SK-N-SH (cell line): ENCODE measurements at regions not wholly inside any gene's neighbourhood (a gene's known extent, or its start where the extent isn't known, plus 50 kb on each side); places are given as distances from the start of the nearest gene placed in this dataset.

Experiments used
- EZH2phosphoT487 ChIP-seq: fragments of 200-600 bp; sonication (generic); IDR thresholded peaks from 2 replicates; pipeline ENCODE4 v1.6.1; 2017; ENCODE audit warnings: low read depth, mixed run types, mild to moderate bottlenecking, antibody characterized with exemption, moderate library complexity, borderline replicate concordance
- GATA2 ChIP-seq: sonication (generic); formaldehyde crosslinking; IDR thresholded peaks from 2 replicates; pipeline ENCODE4 v1.5.0; 2020; ENCODE audit warnings: mild to moderate bottlenecking, missing genetic modification reagents
- NFIC ChIP-seq: IDR thresholded peaks from 2 replicates; pipeline ENCODE4 v1.4.0; 2012; ENCODE audit warnings: borderline replicate concordance
- TAF1 ChIP-seq: IDR thresholded peaks from 2 replicates; pipeline ENCODE4 v1.6.1; 2012; ENCODE audit warnings: low read depth, mild to moderate bottlenecking, low read length, moderate library complexity, borderline replicate concordance
- TF ChIP-seq, protein P1 (sequence below): fragments of 200-600 bp; sonication (generic); IDR thresholded peaks from 2 replicates; pipeline ENCODE4 v1.6.1; 2017; ENCODE audit warnings: antibody characterized with exemption, mild to moderate bottlenecking, moderate library complexity
- TF ChIP-seq, protein P2 (sequence below): IDR thresholded peaks from 2 replicates; pipeline ENCODE4; 2012
- TF ChIP-seq, protein P3 (sequence below): IDR thresholded peaks from 2 replicates; pipeline ENCODE4 v1.4.0; 2012; ENCODE audit warnings: low read depth

DNA sequence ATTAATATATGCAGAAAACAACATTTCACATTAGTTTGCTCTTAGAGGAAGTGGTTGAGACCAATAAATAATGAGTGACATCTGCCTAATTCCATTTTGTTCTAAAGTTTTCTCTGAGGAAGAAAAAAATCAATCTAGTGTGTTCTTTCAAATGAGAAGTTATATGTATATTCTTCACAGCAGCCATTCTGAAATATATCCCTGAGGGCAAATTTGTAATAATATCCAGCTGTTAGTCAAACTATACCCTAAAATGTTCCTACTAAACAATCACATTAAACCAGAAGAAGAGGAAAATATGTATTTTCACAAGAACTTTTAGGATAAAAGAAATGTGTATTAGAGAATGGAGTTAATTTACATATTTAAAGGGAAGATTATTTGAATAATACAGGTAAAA lies 375.1 kb upstream of the CDH19 start:
- TF ChIP-seq, protein P1, sequence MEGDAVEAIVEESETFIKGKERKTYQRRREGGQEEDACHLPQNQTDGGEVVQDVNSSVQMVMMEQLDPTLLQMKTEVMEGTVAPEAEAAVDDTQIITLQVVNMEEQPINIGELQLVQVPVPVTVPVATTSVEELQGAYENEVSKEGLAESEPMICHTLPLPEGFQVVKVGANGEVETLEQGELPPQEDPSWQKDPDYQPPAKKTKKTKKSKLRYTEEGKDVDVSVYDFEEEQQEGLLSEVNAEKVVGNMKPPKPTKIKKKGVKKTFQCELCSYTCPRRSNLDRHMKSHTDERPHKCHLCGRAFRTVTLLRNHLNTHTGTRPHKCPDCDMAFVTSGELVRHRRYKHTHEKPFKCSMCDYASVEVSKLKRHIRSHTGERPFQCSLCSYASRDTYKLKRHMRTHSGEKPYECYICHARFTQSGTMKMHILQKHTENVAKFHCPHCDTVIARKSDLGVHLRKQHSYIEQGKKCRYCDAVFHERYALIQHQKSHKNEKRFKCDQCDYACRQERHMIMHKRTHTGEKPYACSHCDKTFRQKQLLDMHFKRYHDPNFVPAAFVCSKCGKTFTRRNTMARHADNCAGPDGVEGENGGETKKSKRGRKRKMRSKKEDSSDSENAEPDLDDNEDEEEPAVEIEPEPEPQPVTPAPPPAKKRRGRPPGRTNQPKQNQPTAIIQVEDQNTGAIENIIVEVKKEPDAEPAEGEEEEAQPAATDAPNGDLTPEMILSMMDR = no peak
- TF ChIP-seq TAF1 (no peak), NFIC (no peak), GATA2 (no peak), EZH2phosphoT487 (no peak)
- TF ChIP-seq, protein P2, sequence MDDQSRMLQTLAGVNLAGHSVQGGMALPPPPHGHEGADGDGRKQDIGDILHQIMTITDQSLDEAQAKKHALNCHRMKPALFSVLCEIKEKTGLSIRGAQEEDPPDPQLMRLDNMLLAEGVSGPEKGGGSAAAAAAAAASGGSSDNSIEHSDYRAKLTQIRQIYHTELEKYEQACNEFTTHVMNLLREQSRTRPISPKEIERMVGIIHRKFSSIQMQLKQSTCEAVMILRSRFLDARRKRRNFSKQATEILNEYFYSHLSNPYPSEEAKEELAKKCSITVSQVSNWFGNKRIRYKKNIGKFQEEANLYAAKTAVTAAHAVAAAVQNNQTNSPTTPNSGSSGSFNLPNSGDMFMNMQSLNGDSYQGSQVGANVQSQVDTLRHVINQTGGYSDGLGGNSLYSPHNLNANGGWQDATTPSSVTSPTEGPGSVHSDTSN = no peak
- TF ChIP-seq, protein P3, sequence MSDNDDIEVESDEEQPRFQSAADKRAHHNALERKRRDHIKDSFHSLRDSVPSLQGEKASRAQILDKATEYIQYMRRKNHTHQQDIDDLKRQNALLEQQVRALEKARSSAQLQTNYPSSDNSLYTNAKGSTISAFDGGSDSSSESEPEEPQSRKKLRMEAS = no peak
